ENCODE measurements at regions not wholly inside any gene's neighbourhood (a gene's known extent, or its start where the extent isn't known, plus 50 kb on each side); places are given as distances from the start of the nearest gene placed in this dataset.
"Not testable (repeated sequence)": the region's sequence is repeated elsewhere in the genome, so short reads cannot be mapped to it uniquely, and the experiment has no call there.

GRCh38 chr12:46647034-46647433 lies 178.8 kb downstream of the SLC38A4 start:
- DNase-seq (ENCODE audit: low spot score in 2 of 2), result no peak
- Mint-ChIP-seq H3K27me3 (no peaks in the 10 kb centered on the region), H3K4me1 (no peaks in the 10 kb centered on the region), H3K36me3 (ENCODE audit: insufficient read depth) (peaks cover 2% of the 10 kb centered on the region), H3K27ac (ENCODE audit: low read depth) (no peak overlapping the region), H3K4me3 (no peak overlapping the region), H3K9me3 (peaks cover 6% of the 10 kb centered on the region)
- ATAC-seq (replicated peaks; ENCODE audit: extremely low read depth, poor library complexity, severe bottlenecking), result no peak

GRCh38 chr12:46641649-46642048 lies 184.1 kb downstream of the SLC38A4 start:
- not testable (repeated sequence) for H3K27me3 Mint-ChIP-seq; H3K4me3 Mint-ChIP-seq; H3K36me3 Mint-ChIP-seq (ENCODE audit: insufficient read depth); DNase-seq (ENCODE audit: low spot score in 2 of 2); H3K4me1 Mint-ChIP-seq; H3K27ac Mint-ChIP-seq (ENCODE audit: low read depth); ATAC-seq (replicated peaks; ENCODE audit: extremely low read depth, poor library complexity, severe bottlenecking)
- H3K9me3 Mint-ChIP-seq, result peaks cover 38% of the 10 kb centered on the region

GRCh38 chr12:46635818-46636217 lies 190.0 kb downstream of the SLC38A4 start:
- no peak overlapping the region for H3K27ac Mint-ChIP-seq (ENCODE audit: low read depth)
- ATAC-seq (replicated peaks; ENCODE audit: extremely low read depth, poor library complexity, severe bottlenecking) (no peak), DNase-seq (ENCODE audit: low spot score in 2 of 2) (no peak)
- H3K4me3 Mint-ChIP-seq, result no peak overlapping the region
- no peaks in the 10 kb centered on the region for H3K4me1 Mint-ChIP-seq
- peaks cover 30% of the 10 kb centered on the region for H3K9me3 Mint-ChIP-seq
- H3K36me3 Mint-ChIP-seq (ENCODE audit: insufficient read depth), result peaks cover 1% of the 10 kb centered on the region
- H3K27me3 Mint-ChIP-seq, result no peaks in the 10 kb centered on the region

- Mint-ChIP-seq H3K27me3 (no peaks in the 10 kb centered on the region), H3K9me3 (no peaks in the 10 kb centered on the region), H3K27ac (ENCODE audit: low read depth) (no peak overlapping the region), H3K36me3 (ENCODE audit: insufficient read depth) (no peaks in the 10 kb centered on the region), H3K4me3 (no peak overlapping the region), H3K4me1 (no peaks in the 10 kb centered on the region)
- DNase-seq (ENCODE audit: low spot score in 2 of 2) (no peak), ATAC-seq (replicated peaks; ENCODE audit: extremely low read depth, poor library complexity, severe bottlenecking) (no peak)
These were observed 196.2 kb downstream of the SLC38A4 start for GRCh38 chr12:46629331-46630229.

- H3K4me1 Mint-ChIP-seq, result no peaks in the 10 kb centered on the region
- H3K27me3 Mint-ChIP-seq, result no peaks in the 10 kb centered on the region
- H3K9me3 Mint-ChIP-seq, result no peaks in the 10 kb centered on the region
- H3K4me3 Mint-ChIP-seq, result no peak overlapping the region
- no peaks in the 10 kb centered on the region for H3K36me3 Mint-ChIP-seq (ENCODE audit: insufficient read depth)
- ATAC-seq (replicated peaks; ENCODE audit: extremely low read depth, poor library complexity, severe bottlenecking) (no peak), DNase-seq (ENCODE audit: low spot score in 2 of 2) (no peak)
- H3K27ac Mint-ChIP-seq (ENCODE audit: low read depth), result no peak overlapping the region
These were observed 197.6 kb downstream of the SLC38A4 start for GRCh38 chr12:46628176-46628575.

GRCh38 chr12:46627686-46628085 lies 198.1 kb downstream of the SLC38A4 start:
- Mint-ChIP-seq H3K4me3 (no peak overlapping the region), H3K27me3 (no peaks in the 10 kb centered on the region), H3K9me3 (no peaks in the 10 kb centered on the region), H3K4me1 (no peaks in the 10 kb centered on the region), H3K36me3 (ENCODE audit: insufficient read depth) (no peaks in the 10 kb centered on the region), H3K27ac (ENCODE audit: low read depth) (no peak overlapping the region)
- ATAC-seq (replicated peaks; ENCODE audit: extremely low read depth, poor library complexity, severe bottlenecking) (no peak), DNase-seq (ENCODE audit: low spot score in 2 of 2) (no peak)

- H3K4me1 Mint-ChIP-seq; H3K27me3 Mint-ChIP-seq; H3K4me3 Mint-ChIP-seq; ATAC-seq (replicated peaks; ENCODE audit: extremely low read depth, poor library complexity, severe bottlenecking); H3K9me3 Mint-ChIP-seq; DNase-seq (ENCODE audit: low spot score in 2 of 2); H3K27ac Mint-ChIP-seq (ENCODE audit: low read depth); H3K36me3 Mint-ChIP-seq (ENCODE audit: insufficient read depth): not testable (repeated sequence)
These were observed 206.3 kb downstream of the SLC38A4 start for GRCh38 chr12:46619474-46619873.

- not testable (repeated sequence) for H3K4me1 Mint-ChIP-seq; H3K27me3 Mint-ChIP-seq; H3K4me3 Mint-ChIP-seq; H3K9me3 Mint-ChIP-seq; H3K36me3 Mint-ChIP-seq (ENCODE audit: insufficient read depth); DNase-seq (ENCODE audit: low spot score in 2 of 2); ATAC-seq (replicated peaks; ENCODE audit: extremely low read depth, poor library complexity, severe bottlenecking); H3K27ac Mint-ChIP-seq (ENCODE audit: low read depth)
These were observed 208.1 kb downstream of the SLC38A4 start for GRCh38 chr12:46617737-46618136.

- DNase-seq (ENCODE audit: low spot score in 2 of 2) (no peak), ATAC-seq (replicated peaks; ENCODE audit: extremely low read depth, poor library complexity, severe bottlenecking) (no peak)
- no peaks in the 10 kb centered on the region for H3K27me3 Mint-ChIP-seq
- H3K4me1 Mint-ChIP-seq, result peaks cover 12% of the 10 kb centered on the region
- H3K27ac Mint-ChIP-seq (ENCODE audit: low read depth), result no peak overlapping the region
- no peak overlapping the region for H3K4me3 Mint-ChIP-seq
- no peaks in the 10 kb centered on the region for H3K36me3 Mint-ChIP-seq (ENCODE audit: insufficient read depth)
- H3K9me3 Mint-ChIP-seq, result peaks cover 10% of the 10 kb centered on the region
These were observed 208.6 kb downstream of the SLC38A4 start for GRCh38 chr12:46617167-46617566.

GRCh38 chr12:46610754-46611153 lies 215.0 kb downstream of the SLC38A4 start:
- no peak overlapping the region for H3K27ac Mint-ChIP-seq (ENCODE audit: low read depth)
- DNase-seq (ENCODE audit: low spot score in 2 of 2), result no peak
- no peak for ATAC-seq (replicated peaks; ENCODE audit: extremely low read depth, poor library complexity, severe bottlenecking)

GRCh38 chr12:46609674-46610073 lies 216.1 kb downstream of the SLC38A4 start:
- DNase-seq (ENCODE audit: low spot score in 2 of 2) (no peak), ATAC-seq (replicated peaks; ENCODE audit: extremely low read depth, poor library complexity, severe bottlenecking) (no peak)
- Mint-ChIP-seq H3K4me1 (peaks cover 45% of the 10 kb centered on the region), H3K4me3 (no peak overlapping the region), H3K36me3 (ENCODE audit: insufficient read depth) (no peaks in the 10 kb centered on the region), H3K9me3 (peaks cover 9% of the 10 kb centered on the region), H3K27me3 (no peaks in the 10 kb centered on the region), H3K27ac (ENCODE audit: low read depth) (peak overlapping the region; percentile 58)

More at GRCh38 chr12:46610754-46611153, 215.0 kb downstream of the SLC38A4 start:
- Mint-ChIP-seq H3K9me3 (peaks cover 9% of the 10 kb centered on the region), H3K4me1 (peaks cover 41% of the 10 kb centered on the region), H3K4me3 (no peak overlapping the region), H3K27me3 (no peaks in the 10 kb centered on the region), H3K36me3 (ENCODE audit: insufficient read depth) (no peaks in the 10 kb centered on the region)

- DNase-seq (ENCODE audit: low spot score in 2 of 2) (no peak), ATAC-seq (replicated peaks; ENCODE audit: extremely low read depth, poor library complexity, severe bottlenecking) (peak; percentile 79)
- Mint-ChIP-seq H3K9me3 (peaks cover 9% of the 10 kb centered on the region), H3K36me3 (ENCODE audit: insufficient read depth) (no peaks in the 10 kb centered on the region), H3K27me3 (no peaks in the 10 kb centered on the region), H3K27ac (ENCODE audit: low read depth) (peak overlapping the region; percentile 58), H3K4me3 (peak overlapping the region; percentile 57), H3K4me1 (peaks cover 48% of the 10 kb centered on the region)
These were observed 216.5 kb downstream of the SLC38A4 start for GRCh38 chr12:46609273-46609623.

GRCh38 chr12:46608431-46609272 lies 217.1 kb downstream of the SLC38A4 start:
- Mint-ChIP-seq H3K4me1 (peaks cover 48% of the 10 kb centered on the region), H3K27ac (ENCODE audit: low read depth) (peak overlapping the region; percentile 68), H3K36me3 (ENCODE audit: insufficient read depth) (no peaks in the 10 kb centered on the region), H3K27me3 (no peaks in the 10 kb centered on the region), H3K9me3 (peaks cover 9% of the 10 kb centered on the region), H3K4me3 (peak overlapping the region; percentile 57)
- DNase-seq (ENCODE audit: low spot score in 2 of 2), result no peak
- ATAC-seq (replicated peaks; ENCODE audit: extremely low read depth, poor library complexity, severe bottlenecking), result no peak

Measured in central memory CD8-positive, alpha-beta T cell (primary cell).